Esophagus squamous epithelium (tissue), 4 donors: ENCODE measurements at regions not wholly inside any gene's neighbourhood (a gene's known extent, or its start where the extent isn't known, plus 50 kb on each side); places are given as distances from the start of the nearest gene placed in this dataset.

Experiments used
- POLR2A ChIP-seq, 4 donors: fragments of 450-650 bp; IDR thresholded peaks; one replicate each; pipeline ENCODE4 v1.6.1; 2017; ENCODE audit warnings: antibody characterized with exemption in 4 of 4, mild to moderate bottlenecking in 4 of 4, moderate library complexity in 3 of 4
- TF ChIP-seq, protein P1 (sequence below), 6 experiments: fragments of 450-650 bp in 4 of 6; fragments of 200-600 bp in 2 of 6; sonication (generic) in 2 of 6; IDR thresholded peaks; one replicate each; pipeline ENCODE4 v1.5.1; 2016 to 2019; ENCODE audit warnings: antibody characterized with exemption in 6 of 6, mild to moderate bottlenecking in 4 of 6, moderate library complexity in 4 of 6

DNA sequence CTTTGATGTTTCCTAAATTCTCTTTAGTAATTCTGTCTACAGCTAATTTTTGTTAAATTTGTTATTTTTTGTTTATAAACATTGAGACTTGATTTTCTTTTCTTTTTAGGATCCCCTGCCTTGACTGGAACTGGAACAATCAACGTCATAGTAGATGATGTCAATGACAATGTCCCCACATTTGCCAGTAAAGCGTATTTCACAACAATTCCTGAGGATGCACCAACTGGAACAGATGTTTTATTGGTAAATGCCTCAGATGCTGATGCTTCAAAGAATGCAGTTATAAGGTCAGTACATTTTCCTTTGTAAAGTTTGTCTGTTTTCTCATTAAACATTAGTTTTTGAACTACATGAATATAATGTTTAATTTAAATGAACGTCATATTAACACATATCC, 119.4 kb downstream of the FAT4 start:
- TF ChIP-seq, protein P1, sequence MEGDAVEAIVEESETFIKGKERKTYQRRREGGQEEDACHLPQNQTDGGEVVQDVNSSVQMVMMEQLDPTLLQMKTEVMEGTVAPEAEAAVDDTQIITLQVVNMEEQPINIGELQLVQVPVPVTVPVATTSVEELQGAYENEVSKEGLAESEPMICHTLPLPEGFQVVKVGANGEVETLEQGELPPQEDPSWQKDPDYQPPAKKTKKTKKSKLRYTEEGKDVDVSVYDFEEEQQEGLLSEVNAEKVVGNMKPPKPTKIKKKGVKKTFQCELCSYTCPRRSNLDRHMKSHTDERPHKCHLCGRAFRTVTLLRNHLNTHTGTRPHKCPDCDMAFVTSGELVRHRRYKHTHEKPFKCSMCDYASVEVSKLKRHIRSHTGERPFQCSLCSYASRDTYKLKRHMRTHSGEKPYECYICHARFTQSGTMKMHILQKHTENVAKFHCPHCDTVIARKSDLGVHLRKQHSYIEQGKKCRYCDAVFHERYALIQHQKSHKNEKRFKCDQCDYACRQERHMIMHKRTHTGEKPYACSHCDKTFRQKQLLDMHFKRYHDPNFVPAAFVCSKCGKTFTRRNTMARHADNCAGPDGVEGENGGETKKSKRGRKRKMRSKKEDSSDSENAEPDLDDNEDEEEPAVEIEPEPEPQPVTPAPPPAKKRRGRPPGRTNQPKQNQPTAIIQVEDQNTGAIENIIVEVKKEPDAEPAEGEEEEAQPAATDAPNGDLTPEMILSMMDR (IDR thresholded peaks at IDR 0.05) = no peak
- TF ChIP-seq POLR2A (IDR thresholded peaks at IDR 0.05) = no peak
